CD4-positive, alpha-beta T cell treated with Interleukin-12 subunit alpha and Interleukin-12 subunit beta, for 1 hour (primary cell): ENCODE measurements at regions not wholly inside any gene's neighbourhood (a gene's known extent, or its start where the extent isn't known, plus 50 kb on each side); places are given as distances from the start of the nearest gene placed in this dataset.
"Not testable (repeated sequence)": the region's sequence is repeated elsewhere in the genome, so short reads cannot be mapped to it uniquely, and the experiment has no call there.

Experiments used
- DNase-seq: peaks from one replicate; pipeline ENCODE4 v3.0.0-alpha.2; 2020

DNA sequence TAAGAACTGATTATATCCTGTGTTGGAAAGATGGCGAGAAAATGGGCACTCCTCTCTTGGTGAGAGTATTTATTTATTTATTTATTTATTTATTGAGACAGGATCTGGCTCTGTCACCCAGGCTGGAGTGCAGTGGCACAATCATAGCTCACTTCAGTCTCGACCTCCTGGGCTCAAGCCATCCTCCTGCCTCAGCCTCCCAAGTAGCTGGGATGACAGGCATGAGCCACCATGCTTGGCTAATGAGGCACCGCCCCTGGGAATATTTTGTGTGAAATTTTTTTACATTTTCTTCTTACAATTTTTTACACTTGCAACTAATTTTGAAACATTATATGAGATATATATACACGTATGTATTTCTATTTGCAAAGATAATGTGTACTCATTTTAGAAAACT is 150.5 kb upstream of the PRR20G start:
- DNase-seq = no peak

DNA sequence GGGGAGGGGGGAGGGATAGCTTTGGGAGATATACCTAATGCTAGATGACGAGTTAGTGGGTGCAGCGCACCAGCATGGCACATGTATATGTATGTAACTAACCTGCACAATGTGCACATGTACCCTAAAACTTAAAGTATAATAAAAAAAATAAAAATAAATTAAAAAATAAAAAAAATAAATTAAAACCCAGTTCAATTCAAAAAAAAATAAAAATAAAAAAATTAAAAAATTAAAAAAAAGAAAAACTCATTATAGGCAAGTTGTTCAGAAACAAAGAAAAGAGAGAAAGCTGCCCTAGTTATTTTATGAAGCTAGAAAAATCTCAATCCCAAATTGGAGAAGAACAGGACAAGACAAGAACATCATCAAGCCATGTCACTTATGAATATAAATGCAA is 147.5 kb upstream of the PRR20G start:
- not testable (repeated sequence) for DNase-seq

DNA sequence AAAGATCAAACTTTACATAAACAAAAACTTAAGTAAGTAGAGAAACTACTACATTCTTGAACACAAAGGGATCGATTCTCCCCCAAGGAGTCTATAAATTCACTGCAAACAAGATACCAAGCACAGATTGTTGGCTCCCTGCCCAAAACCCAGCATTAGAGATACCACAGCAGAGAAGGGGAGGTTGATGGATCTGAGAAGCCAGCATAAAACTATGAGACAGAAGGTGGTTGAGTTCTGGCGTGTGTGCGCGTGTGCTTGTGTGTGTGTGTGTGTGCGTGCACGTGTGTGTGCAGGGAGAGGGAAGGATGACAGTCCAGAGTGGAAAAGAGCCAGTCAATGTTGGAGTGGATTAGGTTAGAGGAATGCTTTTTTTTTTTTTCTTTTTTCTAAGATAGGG is 143.2 kb upstream of the PRR20G start:
- no peak for DNase-seq

- DNase-seq = no peak
These were observed 140.6 kb upstream of the PRR20G start for GRCh38 chr3:127428344-127428997.

DNA sequence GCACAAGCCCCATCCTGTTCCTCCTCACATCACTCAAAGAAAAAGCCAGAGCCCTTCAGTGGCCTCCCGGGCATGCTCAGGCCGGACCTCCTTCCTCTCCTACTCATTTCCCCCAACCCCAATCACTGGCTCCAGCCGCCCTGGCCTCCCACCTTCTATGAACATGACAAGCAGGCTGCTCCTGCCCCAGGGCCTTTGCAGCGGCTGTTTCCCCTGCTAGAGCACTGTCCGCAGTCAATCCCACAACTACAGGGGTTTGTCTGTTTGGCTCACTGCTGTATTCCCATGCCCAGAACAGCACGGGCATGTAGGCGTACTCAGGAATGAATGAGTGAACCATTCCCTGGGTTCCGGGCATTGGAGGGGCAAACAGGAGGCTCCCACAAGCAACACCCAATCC is 139.8 kb upstream of the PRR20G start:
- no peak for DNase-seq

DNA sequence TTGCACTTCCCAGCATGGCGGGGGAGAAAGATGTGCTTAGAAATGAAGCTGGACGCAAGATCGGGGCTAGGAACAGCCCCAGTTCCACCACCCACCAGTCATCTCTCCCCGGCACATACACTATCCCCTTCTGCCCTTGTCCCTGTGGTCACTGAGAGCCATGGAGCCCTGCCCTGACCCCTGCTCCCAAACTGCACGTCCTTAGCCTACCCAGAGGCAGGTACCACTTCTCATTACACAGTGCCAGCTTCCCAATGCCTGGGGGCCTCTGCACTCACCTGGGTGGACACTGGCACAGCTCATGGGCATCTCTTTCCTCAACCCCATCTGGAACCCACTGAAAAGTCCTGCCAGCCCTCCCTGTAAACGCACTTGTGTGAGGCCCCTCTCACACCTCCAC is 139.3 kb upstream of the PRR20G start:
- DNase-seq = no peak

- DNase-seq = no peak
These were observed 138.8 kb upstream of the PRR20G start for GRCh38 chr3:127426444-127427153.

DNA sequence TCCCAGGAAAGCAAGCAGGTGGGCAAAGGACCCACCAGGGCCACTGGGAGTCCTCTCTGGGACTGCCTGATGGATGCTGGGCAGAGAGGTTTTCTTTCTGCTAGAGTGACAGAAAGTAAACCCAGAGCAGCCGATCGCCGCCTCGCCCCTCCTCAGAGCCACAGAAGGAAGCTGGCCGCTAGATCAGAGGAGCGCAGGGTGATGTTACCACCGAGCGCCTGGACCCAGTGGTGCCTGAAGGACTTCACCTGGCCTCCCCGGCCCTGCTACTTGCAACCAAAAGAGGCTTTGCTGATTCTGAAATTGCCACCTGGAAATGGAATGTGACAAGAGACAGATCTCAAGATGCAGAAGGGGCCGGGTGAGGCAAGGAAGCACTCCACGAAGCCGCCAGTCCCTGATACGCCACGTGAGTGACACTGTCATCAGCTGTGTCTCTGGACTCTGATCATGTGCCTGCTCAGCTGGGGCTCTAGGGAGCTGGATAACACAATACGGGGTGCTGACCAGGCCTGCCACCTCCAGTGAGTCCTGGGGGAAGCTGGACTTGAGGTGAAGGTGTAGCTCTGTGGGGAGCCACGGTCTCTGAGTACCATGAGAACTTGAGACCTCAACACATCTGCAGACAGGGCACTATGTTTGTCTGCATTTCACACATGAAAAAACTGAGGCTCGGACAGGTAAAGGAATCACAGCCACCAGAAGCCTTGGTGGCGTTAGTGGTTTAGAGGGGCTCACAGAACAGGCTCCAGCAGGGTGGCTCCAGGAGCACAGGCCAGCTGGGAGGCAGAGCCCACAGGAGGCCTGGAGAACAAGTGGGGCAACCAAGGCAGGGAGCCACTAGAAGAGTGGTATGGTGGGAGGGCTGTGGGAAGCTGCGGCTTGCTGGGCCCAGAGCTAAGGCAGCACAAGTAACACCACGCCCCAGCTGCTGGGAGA is 137.9 kb upstream of the PRR20G start:
- DNase-seq = no peak

- no peak for DNase-seq
These were observed 137.1 kb upstream of the PRR20G start for GRCh38 chr3:127424766-127425504.

GRCh38 chr3:127423856-127424765 is 136.3 kb upstream of the PRR20G start:
- DNase-seq = no peak

GRCh38 chr3:127422663-127423375 is 135.0 kb upstream of the PRR20G start:
- no peak for DNase-seq

- no peak for DNase-seq
These were observed 134.3 kb upstream of the PRR20G start for GRCh38 chr3:127421943-127422662.

DNA sequence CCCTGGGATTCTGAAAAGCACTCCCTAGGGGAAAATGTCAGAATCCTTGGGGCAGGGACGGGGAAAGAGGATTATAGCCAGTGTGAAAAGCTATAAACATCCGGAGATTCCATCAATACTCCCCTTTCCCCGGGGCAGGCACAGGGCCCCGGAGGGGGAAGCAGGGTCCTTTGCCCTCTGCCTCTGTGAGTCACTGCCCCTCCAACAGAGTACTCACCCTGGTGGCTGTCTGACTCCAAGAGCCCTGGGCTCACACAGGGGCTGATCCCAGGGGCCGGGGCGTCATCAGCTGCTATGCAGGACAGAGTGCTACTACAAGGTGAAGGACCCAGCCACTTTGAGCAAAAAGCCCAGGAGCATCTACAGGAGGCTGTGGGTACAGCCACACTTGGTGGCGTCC is 133.0 kb upstream of the PRR20G start:
- no peak for DNase-seq

- DNase-seq = no peak
These were observed 132.1 kb upstream of the PRR20G start for GRCh38 chr3:127419641-127420553.

GRCh38 chr3:127419182-127419581 is 131.3 kb upstream of the PRR20G start:
- no peak for DNase-seq

GRCh38 chr3:127418560-127419147 is 130.8 kb upstream of the PRR20G start:
- no peak for DNase-seq

DNA sequence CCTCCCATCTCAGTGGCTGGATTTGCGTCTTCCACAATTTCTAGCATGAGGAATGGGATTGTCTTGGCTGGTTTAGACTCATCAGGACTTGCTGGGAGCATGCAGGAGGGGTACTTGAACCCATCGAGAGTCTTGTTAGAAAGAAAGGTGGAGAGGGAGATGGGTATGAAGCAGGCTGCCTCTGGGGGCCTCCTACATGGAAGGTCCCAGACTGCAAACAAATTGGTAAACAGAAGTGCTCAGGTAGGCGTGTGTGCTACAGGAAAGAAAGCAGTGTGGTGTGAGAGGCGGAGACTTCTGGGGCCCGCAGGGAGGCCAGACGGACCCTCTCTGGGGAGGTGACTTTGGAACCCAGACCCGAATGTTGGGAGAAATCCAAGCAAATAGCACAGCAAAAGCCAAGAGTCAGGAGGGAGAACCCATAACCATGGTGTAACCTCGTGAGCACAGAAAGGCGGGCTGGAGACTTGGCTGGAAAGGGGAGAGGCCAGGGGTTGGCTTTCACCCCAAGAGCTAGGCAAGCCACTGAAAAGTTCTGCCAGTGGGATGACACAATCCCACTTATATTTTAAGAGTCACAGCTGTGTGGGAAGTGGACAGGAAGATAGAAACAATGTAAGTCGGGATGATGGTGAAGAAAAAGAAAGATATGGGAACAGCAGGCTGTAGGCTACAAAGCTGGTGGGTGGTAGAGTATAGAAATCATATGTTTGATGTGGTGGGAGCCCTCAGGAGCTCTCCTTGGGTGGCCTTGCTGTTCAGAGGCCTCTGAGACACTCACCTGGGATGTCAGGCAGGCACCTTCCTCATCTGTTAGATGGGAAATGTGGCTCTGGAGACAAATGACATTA is 130.1 kb upstream of the PRR20G start:
- DNase-seq = no peak

- DNase-seq = no peak
These were observed 126.0 kb upstream of the PRR20G start for GRCh38 chr3:127413871-127414270.
